ENCODE measurements at regions not wholly inside any gene's neighbourhood (a gene's known extent, or its start where the extent isn't known, plus 50 kb on each side); places are given as distances from the start of the nearest gene placed in this dataset.

- no peaks in the 10 kb centered on the region for H3K79me2 ChIP-seq (ENCODE audit: low read length)
- H3K4me1 ChIP-seq (ENCODE audit: low read length) = no peaks in the 10 kb centered on the region
- H2AFZ ChIP-seq (ENCODE audit: low read depth, low read length) = no peak overlapping the region
- no peak for TF ChIP-seq EZH2phosphoT487 (IDR thresholded peaks at IDR 0.05; ENCODE audit: low read depth)
- TF ChIP-seq CTCF (IDR thresholded peaks at IDR 0.05; ENCODE audit: low read depth, low read length) = no peak
- H3K27me3 ChIP-seq (ENCODE audit: low read depth, low read length) = no peaks in the 10 kb centered on the region
- no peaks in the 10 kb centered on the region for H3K9me3 ChIP-seq (ENCODE audit: insufficient read depth, low read length)
- no peak overlapping the region for H3K4me2 ChIP-seq (ENCODE audit: low read length)
- H3K9ac ChIP-seq (ENCODE audit: low read length) = no peak overlapping the region
- H4K20me1 ChIP-seq (ENCODE audit: insufficient read depth, low read length) = no peaks in the 10 kb centered on the region
- H3K4me3 ChIP-seq (ENCODE audit: low read length) = no peak overlapping the region
- H3K36me3 ChIP-seq (replicated peaks; ENCODE audit: low read depth, low read length) = no peaks in the 10 kb centered on the region
- no peak overlapping the region for H3K27ac ChIP-seq (ENCODE audit: low read length)
Observed at GRCh38 chr6:77322604-77323003, 140.7 kb downstream of the HTR1B start.

GRCh38 chr6:77318256-77318655 lies 145.0 kb downstream of the HTR1B start:
- TF ChIP-seq EZH2phosphoT487 (IDR thresholded peaks at IDR 0.05; ENCODE audit: low read depth) = no peak
- TF ChIP-seq CTCF (IDR thresholded peaks at IDR 0.05; ENCODE audit: low read depth, low read length) = no peak

GRCh38 chr6:77313595-77313994 lies 149.7 kb downstream of the HTR1B start:
- Histone ChIP-seq H3K27ac (ENCODE audit: low read length) (no peak overlapping the region), H3K27me3 (ENCODE audit: low read depth, low read length) (no peaks in the 10 kb centered on the region), H3K4me2 (ENCODE audit: low read length) (no peak overlapping the region), H3K79me2 (ENCODE audit: low read length) (no peaks in the 10 kb centered on the region), H3K9me3 (ENCODE audit: insufficient read depth, low read length) (no peaks in the 10 kb centered on the region), H4K20me1 (ENCODE audit: insufficient read depth, low read length) (no peaks in the 10 kb centered on the region), H3K36me3 (replicated peaks; ENCODE audit: low read depth, low read length) (no peaks in the 10 kb centered on the region), H3K4me1 (ENCODE audit: low read length) (no peaks in the 10 kb centered on the region), H2AFZ (ENCODE audit: low read depth, low read length) (no peak overlapping the region), H3K9ac (ENCODE audit: low read length) (no peak overlapping the region), H3K4me3 (ENCODE audit: low read length) (no peak overlapping the region)
- TF ChIP-seq CTCF (IDR thresholded peaks at IDR 0.05; ENCODE audit: low read depth, low read length) = no peak
- no peak for TF ChIP-seq EZH2phosphoT487 (IDR thresholded peaks at IDR 0.05; ENCODE audit: low read depth)

More at GRCh38 chr6:77318256-77318655, 145.0 kb downstream of the HTR1B start:
- Histone ChIP-seq H3K4me1 (ENCODE audit: low read length) (no peaks in the 10 kb centered on the region), H3K27me3 (ENCODE audit: low read depth, low read length) (no peaks in the 10 kb centered on the region), H3K4me2 (ENCODE audit: low read length) (no peak overlapping the region), H3K9me3 (ENCODE audit: insufficient read depth, low read length) (no peaks in the 10 kb centered on the region), H3K9ac (ENCODE audit: low read length) (no peak overlapping the region), H3K27ac (ENCODE audit: low read length) (no peak overlapping the region), H4K20me1 (ENCODE audit: insufficient read depth, low read length) (no peaks in the 10 kb centered on the region), H3K4me3 (ENCODE audit: low read length) (no peak overlapping the region), H3K79me2 (ENCODE audit: low read length) (no peaks in the 10 kb centered on the region), H3K36me3 (replicated peaks; ENCODE audit: low read depth, low read length) (no peaks in the 10 kb centered on the region), H2AFZ (ENCODE audit: low read depth, low read length) (no peak overlapping the region)

GRCh38 chr6:77299931-77300330 lies 163.4 kb downstream of the HTR1B start:
- Histone ChIP-seq H3K36me3 (replicated peaks; ENCODE audit: low read depth, low read length) (no peaks in the 10 kb centered on the region), H3K4me1 (ENCODE audit: low read length) (no peaks in the 10 kb centered on the region), H3K27me3 (ENCODE audit: low read depth, low read length) (no peaks in the 10 kb centered on the region), H3K27ac (ENCODE audit: low read length) (no peak overlapping the region), H3K9ac (ENCODE audit: low read length) (no peak overlapping the region), H3K4me3 (ENCODE audit: low read length) (no peak overlapping the region), H4K20me1 (ENCODE audit: insufficient read depth, low read length) (no peaks in the 10 kb centered on the region), H3K9me3 (ENCODE audit: insufficient read depth, low read length) (no peaks in the 10 kb centered on the region), H3K79me2 (ENCODE audit: low read length) (no peaks in the 10 kb centered on the region), H3K4me2 (ENCODE audit: low read length) (no peak overlapping the region), H2AFZ (ENCODE audit: low read depth, low read length) (no peak overlapping the region)
- TF ChIP-seq CTCF (IDR thresholded peaks at IDR 0.05; ENCODE audit: low read depth, low read length) = no peak
- TF ChIP-seq EZH2phosphoT487 (IDR thresholded peaks at IDR 0.05; ENCODE audit: low read depth) = no peak

Measured in OCI-LY3 (cell line).